Osteoblast (primary cell): ENCODE measurements at regions not wholly inside any gene's neighbourhood (a gene's known extent, or its start where the extent isn't known, plus 50 kb on each side); places are given as distances from the start of the nearest gene placed in this dataset.

ENCODE experiments used
- DNase-seq: peaks from one replicate; pipeline ENCODE4 v3.0.0; 2011; ENCODE audit warnings: low spot score, mixed read lengths; ENCODE audit not compliant: insufficient read length; ENCODE audit errors: missing footprints
- H2AFZ ChIP-seq: 2 replicates; pipeline ENCODE4 v1.6.0; 2011; ENCODE audit warnings: mild to moderate bottlenecking, low read length
- H3K27ac ChIP-seq: 2 replicates; pipeline ENCODE4 v1.5.1; 2011; ENCODE audit warnings: mild to moderate bottlenecking, low read depth, low read length, moderate library complexity
- H3K27me3 ChIP-seq: 2 replicates; pipeline ENCODE4 v1.6.0; 2012; ENCODE audit warnings: mild to moderate bottlenecking, control low read depth, inconsistent platforms, low read length, moderate library complexity; ENCODE audit not compliant: insufficient read depth
- H3K36me3 ChIP-seq: 2 replicates; pipeline ENCODE4 v1.5.1; 2011; ENCODE audit warnings: mild to moderate bottlenecking, low read length, control low read depth, moderate library complexity; ENCODE audit not compliant: insufficient read depth
- H3K4me1 ChIP-seq: 2 replicates; pipeline ENCODE4 v1.5.1; 2011; ENCODE audit warnings: mild to moderate bottlenecking, low read length, control low read depth, moderate library complexity; ENCODE audit not compliant: insufficient read depth
- H3K4me2 ChIP-seq: 2 replicates; pipeline ENCODE4 v1.6.0; 2011; ENCODE audit warnings: mild to moderate bottlenecking, low read length; ENCODE audit not compliant: insufficient read depth
- H3K4me3 ChIP-seq: fragments of 200-600 bp; sonication (generic); 3 replicates; pipeline ENCODE4 v1.5.1; 2012; ENCODE audit warnings: mild to moderate bottlenecking, low read length, inconsistent platforms; ENCODE audit not compliant: insufficient read depth
- H3K79me2 ChIP-seq: 2 replicates; pipeline ENCODE4 v1.6.0; 2012; ENCODE audit warnings: mild to moderate bottlenecking, low read length, control low read depth, inconsistent platforms; ENCODE audit not compliant: insufficient read depth
- H3K9me3 ChIP-seq: 2 replicates; pipeline ENCODE4 v1.5.1; 2011; ENCODE audit warnings: low read depth, low read length, control low read depth
- H4K20me1 ChIP-seq: 2 replicates; pipeline ENCODE4 v1.6.0; 2012; ENCODE audit warnings: mild to moderate bottlenecking, low read length, control low read depth; ENCODE audit not compliant: insufficient read depth
- CTCF ChIP-seq: IDR thresholded peaks from 2 replicates; pipeline ENCODE4 v1.5.1; 2011; ENCODE audit warnings: mild to moderate bottlenecking, low read depth, low read length, moderate library complexity; ENCODE audit errors: extremely low read depth

GRCh38 chr16:85384833-85385462 is 228.2 kb upstream of the GSE1 start:
- peaks cover 19% of the 10 kb centered on the region for H3K79me2 ChIP-seq
- no peaks in the 10 kb centered on the region for H3K36me3 ChIP-seq
- H3K4me1 ChIP-seq = peaks cover 23% of the 10 kb centered on the region

GRCh38 chr16:85385463-85386331 is 227.4 kb upstream of the GSE1 start:
- Histone ChIP-seq H3K27ac (no peak overlapping the region), H3K79me2 (peaks cover 15% of the 10 kb centered on the region), H3K36me3 (no peaks in the 10 kb centered on the region), H2AFZ (no peak overlapping the region), H3K4me3 (no peak overlapping the region), H3K4me1 (peaks cover 27% of the 10 kb centered on the region), H3K27me3 (no peaks in the 10 kb centered on the region), H3K9me3 (no peaks in the 10 kb centered on the region), H3K4me2 (no peak overlapping the region), H4K20me1 (peaks cover 32% of the 10 kb centered on the region)
- no peak for DNase-seq
- no peak for TF ChIP-seq CTCF

More at GRCh38 chr16:85384833-85385462, 228.2 kb upstream of the GSE1 start:
- H4K20me1 ChIP-seq = peaks cover 35% of the 10 kb centered on the region
- H3K4me2 ChIP-seq = no peak overlapping the region
- DNase-seq = no peak
- no peak overlapping the region for H2AFZ ChIP-seq
- no peaks in the 10 kb centered on the region for H3K9me3 ChIP-seq
- H3K27me3 ChIP-seq = no peaks in the 10 kb centered on the region
- no peak overlapping the region for H3K27ac ChIP-seq
- TF ChIP-seq CTCF = no peak
- H3K4me3 ChIP-seq = no peak overlapping the region

GRCh38 chr16:85386467-85387170 is 226.5 kb upstream of the GSE1 start:
- Histone ChIP-seq H3K4me1 (peaks cover 24% of the 10 kb centered on the region), H4K20me1 (peaks cover 26% of the 10 kb centered on the region), H3K36me3 (no peaks in the 10 kb centered on the region), H3K27ac (no peak overlapping the region), H3K79me2 (peaks cover 9% of the 10 kb centered on the region), H3K4me2 (no peak overlapping the region), H3K4me3 (no peak overlapping the region), H3K9me3 (no peaks in the 10 kb centered on the region), H2AFZ (no peak overlapping the region), H3K27me3 (no peaks in the 10 kb centered on the region)
- TF ChIP-seq CTCF = no peak
- DNase-seq = no peak

GRCh38 chr16:85387171-85387507 is 226.0 kb upstream of the GSE1 start:
- TF ChIP-seq CTCF = no peak
- peaks cover 20% of the 10 kb centered on the region for H3K4me1 ChIP-seq
- H3K9me3 ChIP-seq = no peaks in the 10 kb centered on the region
- no peak for DNase-seq
- H3K4me3 ChIP-seq = no peak overlapping the region
- H2AFZ ChIP-seq = no peak overlapping the region
- no peak overlapping the region for H3K27ac ChIP-seq
- H3K27me3 ChIP-seq = no peaks in the 10 kb centered on the region
- peaks cover 26% of the 10 kb centered on the region for H4K20me1 ChIP-seq
- H3K4me2 ChIP-seq = no peak overlapping the region
- peaks cover 9% of the 10 kb centered on the region for H3K79me2 ChIP-seq
- no peaks in the 10 kb centered on the region for H3K36me3 ChIP-seq
